ENCODE measurements at regions not wholly inside any gene's neighbourhood (a gene's known extent, or its start where the extent isn't known, plus 50 kb on each side); places are given as distances from the start of the nearest gene placed in this dataset.

DNA sequence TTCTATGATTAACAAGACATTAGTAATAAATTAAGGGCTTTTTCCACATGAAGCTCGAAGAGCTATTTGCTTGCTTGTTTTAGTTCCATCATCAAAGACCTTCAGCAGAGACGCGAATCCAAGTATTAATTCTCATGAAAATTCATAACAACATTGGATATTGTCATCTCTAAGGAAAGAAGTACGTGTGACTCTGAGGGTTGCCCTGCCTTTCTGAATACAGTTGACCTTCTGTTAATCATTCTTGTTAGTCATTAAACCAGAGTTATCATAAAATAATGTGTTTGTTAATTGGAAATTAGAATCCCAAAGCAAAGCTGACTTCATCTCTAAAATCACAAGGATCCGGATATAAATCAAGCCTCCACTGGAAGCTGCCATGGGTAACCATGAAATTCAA is 222.5 kb downstream of the ZNF608 start:
- TF ChIP-seq, protein P1, sequence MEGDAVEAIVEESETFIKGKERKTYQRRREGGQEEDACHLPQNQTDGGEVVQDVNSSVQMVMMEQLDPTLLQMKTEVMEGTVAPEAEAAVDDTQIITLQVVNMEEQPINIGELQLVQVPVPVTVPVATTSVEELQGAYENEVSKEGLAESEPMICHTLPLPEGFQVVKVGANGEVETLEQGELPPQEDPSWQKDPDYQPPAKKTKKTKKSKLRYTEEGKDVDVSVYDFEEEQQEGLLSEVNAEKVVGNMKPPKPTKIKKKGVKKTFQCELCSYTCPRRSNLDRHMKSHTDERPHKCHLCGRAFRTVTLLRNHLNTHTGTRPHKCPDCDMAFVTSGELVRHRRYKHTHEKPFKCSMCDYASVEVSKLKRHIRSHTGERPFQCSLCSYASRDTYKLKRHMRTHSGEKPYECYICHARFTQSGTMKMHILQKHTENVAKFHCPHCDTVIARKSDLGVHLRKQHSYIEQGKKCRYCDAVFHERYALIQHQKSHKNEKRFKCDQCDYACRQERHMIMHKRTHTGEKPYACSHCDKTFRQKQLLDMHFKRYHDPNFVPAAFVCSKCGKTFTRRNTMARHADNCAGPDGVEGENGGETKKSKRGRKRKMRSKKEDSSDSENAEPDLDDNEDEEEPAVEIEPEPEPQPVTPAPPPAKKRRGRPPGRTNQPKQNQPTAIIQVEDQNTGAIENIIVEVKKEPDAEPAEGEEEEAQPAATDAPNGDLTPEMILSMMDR (CRISPR knock-in tag; IDR thresholded peaks at IDR 0.05) = no peak
- TF ChIP-seq, protein P2, sequence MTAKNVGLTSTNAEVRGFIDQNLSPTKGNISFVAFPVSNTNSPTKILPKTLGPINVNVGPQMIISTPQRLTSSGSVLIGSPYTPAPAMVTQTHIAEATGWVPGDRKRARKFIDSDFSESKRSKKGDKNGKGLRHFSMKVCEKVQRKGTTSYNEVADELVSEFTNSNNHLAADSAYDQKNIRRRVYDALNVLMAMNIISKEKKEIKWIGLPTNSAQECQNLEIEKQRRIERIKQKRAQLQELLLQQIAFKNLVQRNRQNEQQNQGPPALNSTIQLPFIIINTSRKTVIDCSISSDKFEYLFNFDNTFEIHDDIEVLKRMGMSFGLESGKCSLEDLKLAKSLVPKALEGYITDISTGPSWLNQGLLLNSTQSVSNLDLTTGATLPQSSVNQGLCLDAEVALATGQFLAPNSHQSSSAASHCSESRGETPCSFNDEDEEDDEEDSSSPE (CRISPR knock-in tag; IDR thresholded peaks at IDR 0.05) = no peak
- TF ChIP-seq CC2D1A (CRISPR knock-in tag; IDR thresholded peaks at IDR 0.05) (no peak), SRSF9 (IDR thresholded peaks at IDR 0.05; ENCODE audit: borderline replicate concordance, insufficient read depth, low read depth, low read length, poor library complexity, severe bottlenecking) (no peak), ZBTB1 (CRISPR knock-in tag; IDR thresholded peaks at IDR 0.05; ENCODE audit: borderline replicate concordance) (no peak), FOXJ3 (CRISPR knock-in tag; IDR thresholded peaks at IDR 0.05; ENCODE audit: borderline replicate concordance) (no peak), POLR2A (IDR thresholded peaks at IDR 0.05; ENCODE audit: insufficient read depth in 1 of 2, low read depth in 2 of 2, low read length in 2 of 2) (no peak), ZBTB7B (CRISPR knock-in tag; IDR thresholded peaks at IDR 0.05) (no peak), ASH2L (IDR thresholded peaks at IDR 0.05; ENCODE audit: insufficient read length, low read depth, low read length) (no peak)
- TF ChIP-seq, protein P3, sequence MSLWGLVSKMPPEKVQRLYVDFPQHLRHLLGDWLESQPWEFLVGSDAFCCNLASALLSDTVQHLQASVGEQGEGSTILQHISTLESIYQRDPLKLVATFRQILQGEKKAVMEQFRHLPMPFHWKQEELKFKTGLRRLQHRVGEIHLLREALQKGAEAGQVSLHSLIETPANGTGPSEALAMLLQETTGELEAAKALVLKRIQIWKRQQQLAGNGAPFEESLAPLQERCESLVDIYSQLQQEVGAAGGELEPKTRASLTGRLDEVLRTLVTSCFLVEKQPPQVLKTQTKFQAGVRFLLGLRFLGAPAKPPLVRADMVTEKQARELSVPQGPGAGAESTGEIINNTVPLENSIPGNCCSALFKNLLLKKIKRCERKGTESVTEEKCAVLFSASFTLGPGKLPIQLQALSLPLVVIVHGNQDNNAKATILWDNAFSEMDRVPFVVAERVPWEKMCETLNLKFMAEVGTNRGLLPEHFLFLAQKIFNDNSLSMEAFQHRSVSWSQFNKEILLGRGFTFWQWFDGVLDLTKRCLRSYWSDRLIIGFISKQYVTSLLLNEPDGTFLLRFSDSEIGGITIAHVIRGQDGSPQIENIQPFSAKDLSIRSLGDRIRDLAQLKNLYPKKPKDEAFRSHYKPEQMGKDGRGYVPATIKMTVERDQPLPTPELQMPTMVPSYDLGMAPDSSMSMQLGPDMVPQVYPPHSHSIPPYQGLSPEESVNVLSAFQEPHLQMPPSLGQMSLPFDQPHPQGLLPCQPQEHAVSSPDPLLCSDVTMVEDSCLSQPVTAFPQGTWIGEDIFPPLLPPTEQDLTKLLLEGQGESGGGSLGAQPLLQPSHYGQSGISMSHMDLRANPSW (CRISPR knock-in tag; IDR thresholded peaks at IDR 0.05; ENCODE audit: borderline replicate concordance) = no peak
- TF ChIP-seq, protein P4, sequence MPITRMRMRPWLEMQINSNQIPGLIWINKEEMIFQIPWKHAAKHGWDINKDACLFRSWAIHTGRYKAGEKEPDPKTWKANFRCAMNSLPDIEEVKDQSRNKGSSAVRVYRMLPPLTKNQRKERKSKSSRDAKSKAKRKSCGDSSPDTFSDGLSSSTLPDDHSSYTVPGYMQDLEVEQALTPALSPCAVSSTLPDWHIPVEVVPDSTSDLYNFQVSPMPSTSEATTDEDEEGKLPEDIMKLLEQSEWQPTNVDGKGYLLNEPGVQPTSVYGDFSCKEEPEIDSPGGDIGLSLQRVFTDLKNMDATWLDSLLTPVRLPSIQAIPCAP (CRISPR knock-in tag; IDR thresholded peaks at IDR 0.05; ENCODE audit: low read depth) = no peak
